Upper lobe of left lung (tissue), 6 donors: ENCODE measurements at regions not wholly inside any gene's neighbourhood (a gene's known extent, or its start where the extent isn't known, plus 50 kb on each side); places are given as distances from the start of the nearest gene placed in this dataset.

Experiments
- ATAC-seq, 2 donors: fragments of 200-7000 bp; cut with Tn5 transposase; one replicate each; pipeline ENCODE4 v1.9.1; 2022; ENCODE audit warnings: mild to moderate bottlenecking in 2 of 2, moderate library complexity in 2 of 2; ENCODE audit not compliant: low FRiP score in 2 of 2
- DNase-seq, 2 donors: peaks; one replicate each; pipeline ENCODE4 v3.0.0-alpha.2; 2019 to 2020
- H3K27ac ChIP-seq, 4 donors: fragments of 200-600 bp; sonication (generic); one replicate each; pipeline ENCODE4 v1.5.1; 2016 to 2019
- H3K27me3 ChIP-seq, 4 donors: fragments of 200-600 bp; sonication (generic); one replicate each; pipeline ENCODE4 v1.5.1; 2017 to 2019
- H3K36me3 ChIP-seq, 4 donors: fragments of 200-600 bp; sonication (generic); one replicate each; pipeline ENCODE4 v1.5.1; 2016 to 2019
- H3K4me1 ChIP-seq, 4 donors: fragments of 200-600 bp; sonication (generic); one replicate each; pipeline ENCODE4 v1.5.1; 2018 to 2019
- H3K4me3 ChIP-seq, 4 donors: fragments of 200-600 bp; sonication (generic); one replicate each; pipeline ENCODE4 v1.5.1; 2017 to 2019; ENCODE audit warnings: mild to moderate bottlenecking in 2 of 4, moderate library complexity in 1 of 4
- H3K9me3 ChIP-seq, 4 donors: fragments of 200-600 bp; sonication (generic); one replicate each; pipeline ENCODE4 v1.5.1; 2018 to 2019
- EP300 ChIP-seq, 4 donors: sonication (generic); formaldehyde crosslinking; IDR thresholded peaks; one replicate each; pipeline ENCODE4 v1.5.1; 2017; ENCODE audit warnings: antibody characterized with exemption in 4 of 4, control low read depth in 2 of 4
- POLR2A ChIP-seq, 4 donors: fragments of 450-650 bp; IDR thresholded peaks; one replicate each; pipeline ENCODE4 v1.5.1; 2016 to 2017; ENCODE audit warnings: antibody characterized with exemption in 4 of 4, mild to moderate bottlenecking in 2 of 4
- POLR2AphosphoS5 ChIP-seq, 2 donors: sonication (generic); formaldehyde crosslinking; IDR thresholded peaks; one replicate each; pipeline ENCODE4 v1.5.1; 2017; ENCODE audit warnings: antibody characterized with exemption in 2 of 2
- WGBS, 2 donors: methylation state at CpG; one replicate each; pipeline ENCODE4 v1.1.5; 2017 to 2018; 5-methylcytosine and 5-hydroxymethylcytosine counted together
- TF ChIP-seq, protein P1 (sequence below), 6 experiments: fragments of 450-650 bp in 4 of 6; fragments of 200-600 bp in 2 of 6; sonication (generic) in 2 of 6; IDR thresholded peaks; one replicate each; pipeline ENCODE4 v1.5.1; 2016 to 2019; ENCODE audit warnings: antibody characterized with exemption in 6 of 6
- donor health status: DM: no; HTN: no; CAD: no; lungs with moderate emphysema.
- donor health status: DM: no; HTN: yes; CAD: no; lungs with severe emphysema.

DNA sequence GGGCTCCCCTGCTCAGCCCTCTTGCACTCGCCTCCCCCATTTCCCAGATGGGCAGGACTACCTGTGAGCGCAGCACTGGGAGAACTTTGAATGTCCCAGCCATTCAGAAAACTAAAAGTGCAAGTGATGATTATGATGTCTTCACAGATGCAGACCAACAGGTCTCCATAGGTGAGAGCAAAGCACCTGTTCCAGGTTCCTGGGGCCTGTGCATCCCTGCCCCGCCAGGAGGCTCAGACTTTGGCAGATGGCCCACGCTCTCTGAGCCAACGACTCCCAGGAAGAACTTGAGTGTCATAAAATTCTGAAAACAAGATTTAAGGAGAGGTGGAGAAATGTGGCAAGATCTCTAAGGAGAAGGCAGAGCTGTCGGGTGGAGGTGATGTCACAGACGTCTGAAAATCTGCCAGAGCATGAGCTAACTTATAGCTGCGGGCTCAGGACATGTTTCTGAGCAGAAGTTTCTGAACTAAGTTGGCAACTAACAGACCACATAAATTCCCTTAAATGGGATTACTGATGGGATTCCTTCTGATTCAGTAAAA, 110.8 kb upstream of the IGF1R start:
- Histone ChIP-seq H3K27ac (no peak overlapping the region), H3K36me3 (no peaks in the 10 kb centered on the region), H3K27me3 (no peaks in the 10 kb centered on the region), H3K4me1 (no peaks in the 10 kb centered on the region), H3K9me3 (no peaks in the 10 kb centered on the region), H3K4me3 (no peak overlapping the region)
- WGBS, 2 donors, result 68 to 81% methylated on average over 8 of the region's 8 CpGs
- ATAC-seq (peak in 1 of 2 donors; percentile 34), DNase-seq (no peak)
- TF ChIP-seq POLR2AphosphoS5 (IDR thresholded peaks at IDR 0.05), result no peak
- TF ChIP-seq, protein P1, sequence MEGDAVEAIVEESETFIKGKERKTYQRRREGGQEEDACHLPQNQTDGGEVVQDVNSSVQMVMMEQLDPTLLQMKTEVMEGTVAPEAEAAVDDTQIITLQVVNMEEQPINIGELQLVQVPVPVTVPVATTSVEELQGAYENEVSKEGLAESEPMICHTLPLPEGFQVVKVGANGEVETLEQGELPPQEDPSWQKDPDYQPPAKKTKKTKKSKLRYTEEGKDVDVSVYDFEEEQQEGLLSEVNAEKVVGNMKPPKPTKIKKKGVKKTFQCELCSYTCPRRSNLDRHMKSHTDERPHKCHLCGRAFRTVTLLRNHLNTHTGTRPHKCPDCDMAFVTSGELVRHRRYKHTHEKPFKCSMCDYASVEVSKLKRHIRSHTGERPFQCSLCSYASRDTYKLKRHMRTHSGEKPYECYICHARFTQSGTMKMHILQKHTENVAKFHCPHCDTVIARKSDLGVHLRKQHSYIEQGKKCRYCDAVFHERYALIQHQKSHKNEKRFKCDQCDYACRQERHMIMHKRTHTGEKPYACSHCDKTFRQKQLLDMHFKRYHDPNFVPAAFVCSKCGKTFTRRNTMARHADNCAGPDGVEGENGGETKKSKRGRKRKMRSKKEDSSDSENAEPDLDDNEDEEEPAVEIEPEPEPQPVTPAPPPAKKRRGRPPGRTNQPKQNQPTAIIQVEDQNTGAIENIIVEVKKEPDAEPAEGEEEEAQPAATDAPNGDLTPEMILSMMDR (IDR thresholded peaks at IDR 0.05), result no peak
- TF ChIP-seq POLR2A (IDR thresholded peaks at IDR 0.05), result no peak
- TF ChIP-seq EP300 (IDR thresholded peaks at IDR 0.05), result no peak

GRCh38 chr15:98541519-98541918, 106.8 kb upstream of the IGF1R start:
- DNase-seq, result no peak
- H3K9me3 ChIP-seq, result no peaks in the 10 kb centered on the region
- 80 to 89% methylated on average over 14 of the region's 14 CpGs for WGBS, 2 donors
- no peak overlapping the region for H3K27ac ChIP-seq
- no peaks in the 10 kb centered on the region for H3K4me1 ChIP-seq
- no peaks in the 10 kb centered on the region for H3K36me3 ChIP-seq
- ATAC-seq, result no peak
- TF ChIP-seq, protein P1 (IDR thresholded peaks at IDR 0.05), result no peak
- H3K4me3 ChIP-seq, result no peak overlapping the region
- H3K27me3 ChIP-seq, result no peaks in the 10 kb centered on the region

GRCh38 chr15:98543237-98543636, 105.1 kb upstream of the IGF1R start:
- Histone ChIP-seq H3K27ac (no peak overlapping the region), H3K9me3 (no peaks in the 10 kb centered on the region), H3K4me3 (no peak overlapping the region), H3K27me3 (no peaks in the 10 kb centered on the region), H3K36me3 (no peaks in the 10 kb centered on the region), H3K4me1 (peaks cover 9 to 12% (median 9%) of the 10 kb centered on the region in 4 donors)
- DNase-seq (no peak), ATAC-seq (no peak)
- TF ChIP-seq EP300 (IDR thresholded peaks at IDR 0.05) (no peak), POLR2A (IDR thresholded peaks at IDR 0.05) (no peak), POLR2AphosphoS5 (IDR thresholded peaks at IDR 0.05) (no peak)
- TF ChIP-seq, protein P1 (IDR thresholded peaks at IDR 0.05), result no peak
- WGBS, 2 donors, result 48 to 64% methylated on average over 1 of the region's 1 CpG

- Histone ChIP-seq H3K27me3 (no peaks in the 10 kb centered on the region), H3K27ac (no peak overlapping the region), H3K4me3 (no peak overlapping the region), H3K36me3 (no peaks in the 10 kb centered on the region), H3K4me1 (peaks cover 16 to 23% (median 18%) of the 10 kb centered on the region in 4 donors), H3K9me3 (no peaks in the 10 kb centered on the region)
- no peak for ATAC-seq
- DNase-seq, result no peak
- TF ChIP-seq, protein P1 (IDR thresholded peaks at IDR 0.05), result no peak
- TF ChIP-seq EP300 (IDR thresholded peaks at IDR 0.05), result no peak
- no peak for TF ChIP-seq POLR2A (IDR thresholded peaks at IDR 0.05)
- TF ChIP-seq POLR2AphosphoS5 (IDR thresholded peaks at IDR 0.05), result no peak
- WGBS, 2 donors, result 94 to 96% methylated on average over 8 to 9 of the region's 9 CpGs
Measured at GRCh38 chr15:98546329-98546728, 102.0 kb upstream of the IGF1R start.

- Histone ChIP-seq H3K27ac (peak overlapping the region; percentile 81 to 86 (median 85)), H3K4me3 (peak overlapping the region in 3 of 4 donors; percentile 38 to 58 (median 56)), H3K36me3 (no peaks in the 10 kb centered on the region), H3K4me1 (peaks cover 16 to 23% (median 18%) of the 10 kb centered on the region in 4 donors), H3K9me3 (no peaks in the 10 kb centered on the region), H3K27me3 (no peaks in the 10 kb centered on the region)
- TF ChIP-seq, protein P1 (IDR thresholded peaks at IDR 0.05), result no peak
- TF ChIP-seq POLR2AphosphoS5 (IDR thresholded peaks at IDR 0.05), result no peak
- TF ChIP-seq EP300 (IDR thresholded peaks at IDR 0.05), result no peak
- no peak for TF ChIP-seq POLR2A (IDR thresholded peaks at IDR 0.05)
- no peak for ATAC-seq
- WGBS, 2 donors, result 9 to 14% methylated on average over 5 of the region's 5 CpGs
- no peak for DNase-seq
Measured at GRCh38 chr15:98547275-98547674, 101.1 kb upstream of the IGF1R start.
